GM18868 (cell line): ENCODE measurements at regions not wholly inside any gene's neighbourhood (a gene's known extent, or its start where the extent isn't known, plus 50 kb on each side); places are given as distances from the start of the nearest gene placed in this dataset.
"Not testable (repeated sequence)": the region's sequence is repeated elsewhere in the genome, so short reads cannot be mapped to it uniquely, and the experiment has no call there.

Experiments used
- ATAC-seq: cut with Tn5 transposase; IDR thresholded peaks from one replicate; pipeline ENCODE4 v1.9.1; 2021; ENCODE audit warnings: mild to moderate bottlenecking, moderate library complexity; ENCODE audit not compliant: unreplicated experiment

- no peak for ATAC-seq
These were observed 213.0 kb upstream of the SMIM30 start for GRCh38 chr7:113331155-113331898.

DNA sequence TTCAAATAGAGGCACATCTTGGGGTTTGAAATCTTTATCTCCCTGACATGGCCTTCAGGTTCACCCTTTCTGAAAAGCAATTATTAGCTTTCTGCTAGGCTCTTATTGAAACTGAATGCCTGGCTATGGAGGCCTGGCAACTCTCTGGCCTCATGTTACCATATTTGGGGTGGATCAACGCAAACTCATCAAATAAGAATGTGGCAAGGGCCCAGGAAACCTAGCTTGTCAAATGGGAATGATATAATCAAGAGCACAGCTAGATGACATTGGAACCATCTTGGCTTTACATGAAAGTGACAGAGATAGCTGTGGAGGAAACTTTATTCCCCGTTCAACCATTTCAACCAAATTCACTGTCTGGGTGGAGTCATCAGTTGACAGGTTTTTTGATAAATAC is 202.8 kb upstream of the SMIM30 start:
- no peak for ATAC-seq

DNA sequence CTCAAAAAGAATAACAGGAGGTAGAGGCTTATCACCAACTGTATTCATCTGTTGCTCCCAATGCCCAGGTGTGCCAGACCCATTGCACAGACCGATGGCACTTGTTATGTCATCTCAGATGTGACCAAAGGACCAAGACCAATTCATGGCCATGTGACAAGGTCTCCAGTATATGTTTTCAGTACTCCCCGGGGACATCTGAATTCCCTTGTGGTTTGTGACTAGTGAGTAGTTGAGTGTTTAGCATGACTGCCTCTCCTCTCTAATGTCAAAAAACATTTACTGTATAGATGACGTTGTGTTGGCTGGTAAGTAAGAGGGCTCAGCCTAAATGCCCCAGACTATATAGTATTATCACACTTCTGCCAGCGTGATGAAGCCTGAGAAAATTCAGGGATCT is 202.1 kb upstream of the SMIM30 start:
- ATAC-seq, result peak; percentile 49

GRCh38 chr7:113314594-113314993 is 196.2 kb upstream of the SMIM30 start:
- no peak for ATAC-seq

GRCh38 chr7:113308399-113308798 is 190.0 kb upstream of the SMIM30 start:
- no peak for ATAC-seq

GRCh38 chr7:113307147-113307546 is 188.8 kb upstream of the SMIM30 start:
- no peak for ATAC-seq

- ATAC-seq, result no peak
These were observed 187.9 kb upstream of the SMIM30 start for GRCh38 chr7:113306302-113306701.

DNA sequence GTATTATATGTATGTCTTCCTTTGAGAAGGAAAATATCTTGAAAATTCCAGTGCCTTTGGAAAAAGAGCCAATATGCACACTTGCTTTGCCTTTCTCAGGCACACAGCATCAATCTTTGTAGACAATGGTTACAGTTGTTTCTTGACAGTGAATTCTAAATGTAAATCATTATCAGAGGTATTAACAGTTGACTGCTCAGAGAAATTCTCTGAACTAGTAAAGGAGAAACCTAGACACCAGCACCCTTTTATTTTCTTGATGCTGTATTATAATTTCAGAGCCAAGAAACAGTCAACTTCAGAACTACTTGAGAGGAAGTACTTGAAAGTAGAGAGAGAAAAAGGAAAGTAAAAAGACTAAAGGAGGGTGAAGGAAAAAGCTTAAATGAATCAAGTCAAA is 185.8 kb upstream of the SMIM30 start:
- ATAC-seq, result no peak

DNA sequence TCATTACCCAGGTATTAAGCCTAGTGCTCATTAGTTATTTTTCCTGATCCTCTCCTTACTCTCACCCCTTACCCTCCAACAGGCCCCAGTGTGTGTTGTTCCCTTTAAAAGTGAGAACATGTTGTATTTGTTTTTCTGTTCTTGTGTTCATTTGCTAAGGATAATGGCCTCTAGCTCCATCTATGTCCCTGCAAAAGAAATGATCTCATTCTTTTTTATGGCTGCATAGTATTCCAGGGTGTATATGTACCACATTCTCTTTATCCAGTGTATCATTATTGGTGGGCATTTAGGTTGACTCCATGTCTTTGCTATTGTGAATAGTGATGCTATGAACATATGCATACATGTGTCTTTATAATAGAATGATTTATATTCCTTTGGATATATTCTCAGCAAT is 185.0 kb upstream of the SMIM30 start:
- ATAC-seq, result not testable (repeated sequence)

GRCh38 chr7:113301983-113302382 is 183.6 kb upstream of the SMIM30 start:
- no peak for ATAC-seq

GRCh38 chr7:113301141-113301540 is 182.8 kb upstream of the SMIM30 start:
- ATAC-seq, result no peak

DNA sequence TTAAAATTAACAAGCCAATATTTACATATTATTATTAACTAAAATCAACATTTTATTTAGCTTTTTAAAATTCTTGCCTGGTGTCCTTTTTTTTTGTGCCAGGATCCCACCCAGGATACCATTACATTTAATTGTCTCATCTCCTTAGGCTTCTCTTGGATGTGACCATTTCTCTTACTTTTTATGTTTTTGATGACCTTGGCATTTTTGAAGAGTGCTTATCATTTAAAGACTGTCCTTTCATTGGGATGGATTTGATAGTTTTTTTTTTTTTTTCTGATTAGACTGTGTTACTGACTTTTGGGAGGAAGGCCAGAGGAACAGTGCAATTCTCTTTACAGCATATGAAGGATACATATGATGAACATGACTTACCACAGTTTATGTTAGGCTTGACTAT is 181.4 kb upstream of the SMIM30 start:
- ATAC-seq, result no peak

- no peak for ATAC-seq
These were observed 180.1 kb upstream of the SMIM30 start for GRCh38 chr7:113298501-113298900.

GRCh38 chr7:113294750-113295149 is 176.4 kb upstream of the SMIM30 start:
- no peak for ATAC-seq

DNA sequence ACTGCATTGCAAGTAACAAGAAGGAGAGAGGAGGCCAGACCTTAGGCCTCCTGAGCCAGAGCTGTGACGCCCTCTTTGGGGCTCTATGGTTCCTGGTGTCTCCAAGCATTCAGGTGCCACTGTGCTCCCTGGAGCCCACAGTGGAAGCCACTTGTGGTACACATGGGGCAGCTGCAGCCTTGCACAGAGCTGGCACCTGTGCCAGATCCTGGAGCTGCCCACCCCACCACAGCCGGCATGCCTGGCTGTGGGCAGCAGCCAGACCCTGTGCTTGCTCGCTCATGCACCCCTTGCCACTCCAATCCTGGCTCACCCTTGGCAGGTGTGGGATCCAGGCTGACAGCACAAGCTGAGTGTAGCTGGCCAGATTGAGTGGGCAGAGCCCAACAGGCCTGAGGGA is 173.8 kb upstream of the SMIM30 start:
- no peak for ATAC-seq

DNA sequence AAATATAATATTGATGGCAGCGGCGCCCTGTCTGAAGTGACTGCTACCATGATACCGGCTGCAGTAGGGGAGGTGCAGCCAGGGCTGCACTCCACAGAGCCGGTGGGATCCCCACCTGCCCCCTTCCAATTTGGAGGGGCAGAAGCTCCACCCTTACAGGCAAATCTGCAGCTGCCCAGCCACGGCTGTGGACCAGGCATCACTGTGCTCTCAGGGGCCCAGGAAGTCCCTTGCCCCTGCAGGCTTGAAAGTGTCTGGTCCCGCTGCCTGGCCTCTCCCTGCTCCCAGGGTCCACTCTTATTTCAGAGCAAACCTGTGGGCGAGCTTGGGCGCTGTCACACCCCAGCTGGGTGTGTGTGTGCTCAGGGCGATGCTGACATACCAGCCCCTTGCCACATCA is 172.7 kb upstream of the SMIM30 start:
- no peak for ATAC-seq

- ATAC-seq, result peak; percentile 84
These were observed 170.9 kb upstream of the SMIM30 start for GRCh38 chr7:113289140-113289740.

- ATAC-seq, result no peak
These were observed 167.1 kb upstream of the SMIM30 start for GRCh38 chr7:113285411-113285810.

DNA sequence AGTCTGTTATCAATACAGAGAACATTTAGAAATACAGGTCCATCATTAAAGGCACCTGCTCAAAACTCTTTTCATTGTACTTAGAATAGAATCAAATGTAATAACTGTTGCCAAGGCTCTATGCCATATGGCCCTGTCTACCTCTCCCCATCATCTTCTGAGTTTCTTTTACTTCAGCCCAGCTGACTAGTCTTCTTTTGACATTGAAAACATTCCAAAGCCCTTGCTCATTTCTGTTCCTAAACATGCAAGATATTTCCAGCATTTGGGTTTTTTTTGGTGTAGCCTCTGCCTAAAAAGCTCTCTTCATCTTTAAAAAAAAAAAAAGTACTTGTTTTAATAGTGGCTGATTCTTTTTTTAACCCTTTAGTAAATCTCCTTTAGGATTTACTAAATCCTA is 165.5 kb upstream of the SMIM30 start:
- no peak for ATAC-seq

- ATAC-seq, result no peak
These were observed 164.5 kb upstream of the SMIM30 start for GRCh38 chr7:113282875-113283274.

- no peak for ATAC-seq
These were observed 162.9 kb upstream of the SMIM30 start for GRCh38 chr7:113281223-113281622.

DNA sequence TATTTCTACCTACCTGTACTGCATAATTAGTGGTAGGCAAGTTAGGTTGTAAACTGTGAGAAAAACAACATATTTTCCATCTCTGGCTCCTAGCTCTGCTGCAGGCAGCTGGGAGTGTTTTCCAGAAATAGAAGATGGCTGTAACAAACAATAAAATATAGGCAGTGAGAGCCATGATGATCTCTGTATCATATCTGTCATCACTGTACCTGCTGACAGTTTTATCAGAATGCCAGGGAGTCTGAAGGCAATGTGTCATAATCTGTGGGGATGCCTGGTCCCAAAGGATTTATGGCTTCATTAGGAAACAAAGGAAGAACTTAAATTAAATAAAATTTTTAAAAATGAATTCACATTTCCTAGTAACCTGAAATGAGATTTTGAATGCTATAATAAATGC is 160.9 kb upstream of the SMIM30 start:
- ATAC-seq, result no peak

GRCh38 chr7:113270790-113271189 is 152.4 kb upstream of the SMIM30 start:
- no peak for ATAC-seq
